Suprapubic skin (tissue), 4 donors: ENCODE measurements at regions not wholly inside any gene's neighbourhood (a gene's known extent, or its start where the extent isn't known, plus 50 kb on each side); places are given as distances from the start of the nearest gene placed in this dataset.

Experiments
- DNase-seq, 2 donors: peaks; one replicate each; pipeline ENCODE4 v3.0.0-alpha.2; 2019; ENCODE audit warnings: low spot score in 2 of 2
- H3K27ac ChIP-seq: fragments of 200-600 bp; sonication (generic); one replicate; pipeline ENCODE4 v1.5.1; 2019
- H3K27me3 ChIP-seq: fragments of 200-600 bp; sonication (generic); one replicate; pipeline ENCODE4 v1.5.1; 2019
- H3K36me3 ChIP-seq: fragments of 200-600 bp; sonication (generic); one replicate; pipeline ENCODE4 v1.5.1; 2019
- H3K4me1 ChIP-seq: fragments of 200-600 bp; sonication (generic); one replicate; pipeline ENCODE4 v1.5.1; 2019
- H3K4me3 ChIP-seq: fragments of 200-600 bp; sonication (generic); one replicate; pipeline ENCODE4 v1.5.1; 2019; ENCODE audit warnings: mild to moderate bottlenecking
- H3K9me3 ChIP-seq: fragments of 200-600 bp; sonication (generic); one replicate; pipeline ENCODE4 v1.5.1; 2019
- EP300 ChIP-seq: sonication (generic); formaldehyde crosslinking; IDR thresholded peaks from one replicate; pipeline ENCODE4 v1.6.1; 2017; ENCODE audit warnings: antibody characterized with exemption
- POLR2A ChIP-seq, 2 donors: fragments of 450-650 bp; IDR thresholded peaks; one replicate each; pipeline ENCODE4 v1.6.1; 2017; ENCODE audit warnings: antibody characterized with exemption in 2 of 2, mild to moderate bottlenecking in 2 of 2, moderate library complexity in 2 of 2
- POLR2AphosphoS5 ChIP-seq, 3 donors: sonication (generic); formaldehyde crosslinking; IDR thresholded peaks; one replicate each; pipeline ENCODE4 v1.6.1; 2017; ENCODE audit warnings: antibody characterized with exemption in 3 of 3
- WGBS: methylation state at CpG from one replicate; pipeline ENCODE4 v1.1.5; 2018; 5-methylcytosine and 5-hydroxymethylcytosine counted together
- TF ChIP-seq, protein P1 (sequence below), 2 donors: fragments of 200-600 bp in 1 of 2; fragments of 450-650 bp in 1 of 2; sonication (generic) in 1 of 2; IDR thresholded peaks; one replicate each; pipeline ENCODE4 v1.5.1; 2016 to 2019; ENCODE audit warnings: antibody characterized with exemption in 2 of 2, mild to moderate bottlenecking in 1 of 2, moderate library complexity in 1 of 2

DNA sequence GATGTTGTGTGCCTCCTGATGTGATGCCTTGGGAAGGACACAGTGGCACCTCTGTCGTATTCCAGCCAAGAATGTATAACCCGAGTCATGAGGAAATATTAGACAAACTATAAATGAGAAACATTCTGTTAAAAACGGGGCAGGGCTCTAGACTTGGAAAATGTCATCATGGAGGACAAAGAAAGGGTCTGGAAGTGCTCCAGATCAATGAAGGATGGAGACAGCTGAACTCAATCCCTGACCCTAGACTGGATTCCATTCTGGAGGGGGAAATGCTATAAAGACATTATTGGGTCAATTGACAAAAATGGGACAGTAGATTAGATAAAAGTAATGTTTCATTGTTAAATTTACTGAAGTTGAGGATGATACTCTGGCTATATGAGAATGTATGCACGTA is 92.1 kb downstream of the SLC4A3 start:
- Histone ChIP-seq H3K36me3 (no peaks in the 10 kb centered on the region), H3K4me1 (no peaks in the 10 kb centered on the region), H3K9me3 (no peaks in the 10 kb centered on the region), H3K27ac (no peak overlapping the region), H3K4me3 (no peak overlapping the region), H3K27me3 (no peaks in the 10 kb centered on the region)
- DNase-seq = no peak
- WGBS = 74% methylated on average over 4 of the region's 4 CpGs
- TF ChIP-seq, protein P1, sequence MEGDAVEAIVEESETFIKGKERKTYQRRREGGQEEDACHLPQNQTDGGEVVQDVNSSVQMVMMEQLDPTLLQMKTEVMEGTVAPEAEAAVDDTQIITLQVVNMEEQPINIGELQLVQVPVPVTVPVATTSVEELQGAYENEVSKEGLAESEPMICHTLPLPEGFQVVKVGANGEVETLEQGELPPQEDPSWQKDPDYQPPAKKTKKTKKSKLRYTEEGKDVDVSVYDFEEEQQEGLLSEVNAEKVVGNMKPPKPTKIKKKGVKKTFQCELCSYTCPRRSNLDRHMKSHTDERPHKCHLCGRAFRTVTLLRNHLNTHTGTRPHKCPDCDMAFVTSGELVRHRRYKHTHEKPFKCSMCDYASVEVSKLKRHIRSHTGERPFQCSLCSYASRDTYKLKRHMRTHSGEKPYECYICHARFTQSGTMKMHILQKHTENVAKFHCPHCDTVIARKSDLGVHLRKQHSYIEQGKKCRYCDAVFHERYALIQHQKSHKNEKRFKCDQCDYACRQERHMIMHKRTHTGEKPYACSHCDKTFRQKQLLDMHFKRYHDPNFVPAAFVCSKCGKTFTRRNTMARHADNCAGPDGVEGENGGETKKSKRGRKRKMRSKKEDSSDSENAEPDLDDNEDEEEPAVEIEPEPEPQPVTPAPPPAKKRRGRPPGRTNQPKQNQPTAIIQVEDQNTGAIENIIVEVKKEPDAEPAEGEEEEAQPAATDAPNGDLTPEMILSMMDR (IDR thresholded peaks at IDR 0.05) = no peak
- TF ChIP-seq POLR2AphosphoS5 (IDR thresholded peaks at IDR 0.05) = no peak
- no peak for TF ChIP-seq POLR2A (IDR thresholded peaks at IDR 0.05)
- TF ChIP-seq EP300 = no peak

DNA sequence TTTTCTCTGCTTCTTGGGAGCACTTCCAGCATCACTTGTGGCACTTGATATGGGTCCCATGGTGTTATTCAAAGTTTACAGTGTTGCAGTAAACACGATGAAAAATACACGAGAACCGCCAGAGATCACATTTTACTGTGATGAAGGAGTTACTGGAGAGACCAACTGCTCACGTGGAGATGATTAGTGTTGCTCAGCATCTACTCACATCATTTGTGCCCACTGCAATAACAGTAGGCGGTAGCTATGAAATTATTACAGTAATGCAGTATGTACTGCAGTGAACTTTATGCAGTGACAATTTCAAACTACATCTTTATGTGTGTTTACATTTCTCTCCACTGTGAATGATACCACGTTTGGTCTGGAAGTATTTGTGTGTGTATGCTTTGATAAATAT is 93.5 kb downstream of the SLC4A3 start:
- Histone ChIP-seq H3K4me1 (no peaks in the 10 kb centered on the region), H3K27ac (no peak overlapping the region), H3K27me3 (no peaks in the 10 kb centered on the region), H3K4me3 (no peak overlapping the region), H3K9me3 (no peaks in the 10 kb centered on the region), H3K36me3 (no peaks in the 10 kb centered on the region)
- TF ChIP-seq, protein P1 (IDR thresholded peaks at IDR 0.05) = no peak
- TF ChIP-seq POLR2AphosphoS5 (IDR thresholded peaks at IDR 0.05) = no peak
- TF ChIP-seq POLR2A (IDR thresholded peaks at IDR 0.05) = no peak
- TF ChIP-seq EP300 = no peak
- DNase-seq = no peak
- WGBS = 77% methylated on average over 6 of the region's 6 CpGs

DNA sequence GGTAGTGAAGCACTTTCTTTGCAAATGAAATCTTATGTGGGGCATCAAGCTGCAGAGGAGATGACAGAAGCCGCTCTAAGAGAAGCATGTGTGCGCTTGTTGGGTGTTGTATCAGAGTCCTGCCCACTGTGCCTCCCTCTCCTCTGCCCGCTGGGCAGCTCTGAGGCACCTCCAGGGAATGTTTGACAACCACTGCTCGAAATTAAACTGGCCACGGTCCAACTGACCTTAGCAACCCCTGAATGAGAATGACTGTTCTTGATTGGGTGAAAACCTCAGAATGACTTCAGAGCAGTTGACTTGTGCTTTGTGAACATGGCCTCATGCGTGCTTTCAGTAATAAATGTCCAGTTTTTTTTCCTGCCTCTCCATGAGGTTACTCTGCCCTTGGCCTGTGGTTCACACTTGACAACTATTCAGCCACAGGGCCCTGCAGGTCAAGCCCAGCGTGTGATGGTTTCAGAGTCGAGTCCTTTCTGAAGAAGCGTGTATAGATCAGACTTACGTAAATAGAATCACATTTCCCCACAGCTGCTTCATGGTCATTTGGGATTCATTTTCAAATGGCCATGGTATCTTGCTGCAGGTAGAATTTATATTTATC is 94.9 kb downstream of the SLC4A3 start:
- Histone ChIP-seq H3K4me3 (no peak overlapping the region), H3K27ac (no peak overlapping the region), H3K27me3 (no peaks in the 10 kb centered on the region), H3K9me3 (no peaks in the 10 kb centered on the region), H3K4me1 (no peaks in the 10 kb centered on the region), H3K36me3 (no peaks in the 10 kb centered on the region)
- WGBS = 73% methylated on average over 10 of the region's 10 CpGs
- TF ChIP-seq POLR2A (IDR thresholded peaks at IDR 0.05) = no peak
- TF ChIP-seq EP300 = no peak
- no peak for TF ChIP-seq POLR2AphosphoS5 (IDR thresholded peaks at IDR 0.05)
- TF ChIP-seq, protein P1 (IDR thresholded peaks at IDR 0.05) = no peak
- DNase-seq = no peak

DNA sequence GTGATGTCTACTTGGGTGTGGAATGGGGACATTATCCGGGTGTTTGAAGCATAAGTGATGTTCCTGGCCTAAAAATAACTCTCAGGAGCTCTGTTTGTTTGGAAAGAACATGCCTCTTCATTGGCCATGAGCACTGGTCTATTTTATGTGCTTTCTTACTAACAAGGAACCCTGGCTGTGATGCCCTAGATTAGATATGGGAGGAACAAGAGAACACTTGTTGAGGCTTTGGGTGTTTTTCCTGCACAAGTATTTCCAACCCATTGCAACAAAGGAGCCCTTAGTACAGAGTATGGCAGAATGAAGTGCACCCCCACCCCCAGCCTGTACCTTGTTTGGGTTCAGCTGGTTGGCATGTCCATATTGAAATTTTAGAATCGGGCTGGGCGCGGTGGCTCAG is 95.9 kb downstream of the SLC4A3 start:
- Histone ChIP-seq H3K36me3 (no peaks in the 10 kb centered on the region), H3K4me3 (no peak overlapping the region), H3K27ac (no peak overlapping the region), H3K27me3 (no peaks in the 10 kb centered on the region), H3K9me3 (no peaks in the 10 kb centered on the region), H3K4me1 (no peaks in the 10 kb centered on the region)
- TF ChIP-seq EP300 = no peak
- TF ChIP-seq POLR2AphosphoS5 (IDR thresholded peaks at IDR 0.05) = no peak
- TF ChIP-seq, protein P1 (IDR thresholded peaks at IDR 0.05) = no peak
- TF ChIP-seq POLR2A (IDR thresholded peaks at IDR 0.05) = no peak
- WGBS = 87% methylated on average over 4 of the region's 4 CpGs
- no peak for DNase-seq

DNA sequence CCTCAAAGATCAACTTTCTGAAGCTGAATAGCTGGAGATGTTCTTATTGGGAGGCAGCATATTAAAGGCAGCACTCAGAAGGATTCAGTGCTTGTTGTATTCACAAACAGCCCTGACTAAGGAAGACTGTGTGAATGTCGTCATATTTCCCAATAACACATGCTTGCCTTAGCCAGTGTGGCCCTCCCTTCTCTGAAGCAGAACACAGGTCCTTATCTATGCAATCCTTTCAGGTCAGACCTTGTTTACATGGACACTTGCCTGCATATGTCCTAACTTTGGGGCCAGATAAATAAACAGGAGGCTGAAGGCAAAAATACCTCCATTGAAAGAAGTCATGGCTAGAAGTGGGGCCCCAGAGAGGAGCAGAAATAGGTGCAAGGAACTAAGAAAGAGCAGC is 97.2 kb downstream of the SLC4A3 start:
- H3K4me1 ChIP-seq = no peaks in the 10 kb centered on the region

More for the DNA sequence above, 97.2 kb downstream of the SLC4A3 start:
- no peaks in the 10 kb centered on the region for H3K9me3 ChIP-seq
- H3K4me3 ChIP-seq = no peak overlapping the region
- H3K27ac ChIP-seq = no peak overlapping the region
- H3K36me3 ChIP-seq = no peaks in the 10 kb centered on the region
- WGBS = 71% methylated on average over 1 of the region's 1 CpG
- TF ChIP-seq POLR2A (IDR thresholded peaks at IDR 0.05) = no peak
- TF ChIP-seq, protein P1 (IDR thresholded peaks at IDR 0.05) = no peak
- DNase-seq = no peak
- no peaks in the 10 kb centered on the region for H3K27me3 ChIP-seq
